ENCODE measurements at regions not wholly inside any gene's neighbourhood (a gene's known extent, or its start where the extent isn't known, plus 50 kb on each side); places are given as distances from the start of the nearest gene placed in this dataset.
A peak's percentile ranks its signal among the peaks of the same experiment; 100 is the strongest.

DNA sequence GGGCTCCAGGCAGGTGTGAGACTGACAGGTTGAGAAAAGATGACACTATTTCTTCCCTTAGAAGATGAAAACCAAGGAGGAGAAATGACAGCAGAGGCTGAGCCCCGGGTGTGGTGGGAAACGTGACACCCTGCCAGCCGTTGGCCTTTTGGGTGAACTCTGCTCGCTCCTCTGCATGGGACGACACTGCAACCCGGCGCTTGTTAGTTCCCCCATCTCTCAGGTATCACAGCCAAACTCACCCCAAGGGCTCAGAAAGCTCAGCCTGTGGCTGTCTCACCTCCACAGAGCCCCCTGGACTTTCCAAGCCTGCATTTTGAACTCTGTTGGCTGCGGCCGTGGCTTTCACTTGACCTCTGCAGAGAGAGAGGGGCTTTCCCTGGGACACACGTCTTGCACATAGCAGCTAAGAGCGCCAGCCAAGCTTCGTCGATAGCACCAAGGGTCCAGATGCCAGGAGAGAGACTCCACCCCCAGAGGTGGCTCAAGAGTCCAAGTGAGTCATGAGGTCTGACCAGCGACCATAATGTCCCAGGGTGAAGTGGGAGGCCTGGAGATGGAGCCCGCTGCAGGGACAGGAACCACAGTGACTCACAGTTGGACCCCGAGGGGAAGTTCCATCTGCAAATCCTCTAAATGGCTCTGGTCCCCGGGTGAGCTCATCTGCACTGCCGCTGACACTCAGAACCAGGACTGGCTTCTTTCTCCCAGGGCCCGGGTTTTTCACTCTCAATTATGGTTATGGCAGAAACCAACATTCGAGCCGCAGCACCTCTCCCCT is 301.9 kb downstream of the SOX9 start:
- Histone ChIP-seq H3K27ac (peak overlapping the region in 3 of 4 donors; percentile 36 to 70 (median 51)), H3K4me1 (peaks cover 0 to 52% (median 6%) of the 10 kb centered on the region in 4 donors), H3K36me3 (peaks cover 0 to 6% (median 0%) of the 10 kb centered on the region in 3 donors), H3K9me3 (peaks cover 0 to 10% (median 0%) of the 10 kb centered on the region in 4 donors), H3K27me3 (no peaks in the 10 kb centered on the region), H3K4me3 (no peak overlapping the region)
- DNase-seq, result peak in 2 of 3 donors; percentile 77 to 88
- no peak for TF ChIP-seq POLR2A (IDR thresholded peaks at IDR 0.05)
- TF ChIP-seq, protein P1, sequence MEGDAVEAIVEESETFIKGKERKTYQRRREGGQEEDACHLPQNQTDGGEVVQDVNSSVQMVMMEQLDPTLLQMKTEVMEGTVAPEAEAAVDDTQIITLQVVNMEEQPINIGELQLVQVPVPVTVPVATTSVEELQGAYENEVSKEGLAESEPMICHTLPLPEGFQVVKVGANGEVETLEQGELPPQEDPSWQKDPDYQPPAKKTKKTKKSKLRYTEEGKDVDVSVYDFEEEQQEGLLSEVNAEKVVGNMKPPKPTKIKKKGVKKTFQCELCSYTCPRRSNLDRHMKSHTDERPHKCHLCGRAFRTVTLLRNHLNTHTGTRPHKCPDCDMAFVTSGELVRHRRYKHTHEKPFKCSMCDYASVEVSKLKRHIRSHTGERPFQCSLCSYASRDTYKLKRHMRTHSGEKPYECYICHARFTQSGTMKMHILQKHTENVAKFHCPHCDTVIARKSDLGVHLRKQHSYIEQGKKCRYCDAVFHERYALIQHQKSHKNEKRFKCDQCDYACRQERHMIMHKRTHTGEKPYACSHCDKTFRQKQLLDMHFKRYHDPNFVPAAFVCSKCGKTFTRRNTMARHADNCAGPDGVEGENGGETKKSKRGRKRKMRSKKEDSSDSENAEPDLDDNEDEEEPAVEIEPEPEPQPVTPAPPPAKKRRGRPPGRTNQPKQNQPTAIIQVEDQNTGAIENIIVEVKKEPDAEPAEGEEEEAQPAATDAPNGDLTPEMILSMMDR (IDR thresholded peaks at IDR 0.05), result no peak

DNA sequence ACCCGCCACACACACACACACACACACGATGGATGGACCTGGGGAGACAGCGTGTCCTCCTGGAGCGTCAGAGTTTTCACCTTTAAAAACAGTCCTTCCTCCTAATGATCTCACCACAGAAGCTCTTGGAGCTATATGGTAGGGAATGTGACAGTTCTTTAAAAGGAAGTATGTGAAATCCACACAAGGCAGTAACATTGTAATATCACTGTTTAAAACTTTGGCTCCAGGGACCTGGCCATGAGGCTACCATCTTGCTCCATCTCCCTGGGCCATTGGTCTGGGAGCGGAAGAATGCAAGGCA is 302.4 kb downstream of the SOX9 start:
- no peak overlapping the region for H3K4me3 ChIP-seq
- peaks cover 0 to 5% (median 0%) of the 10 kb centered on the region in 4 donors for H3K9me3 ChIP-seq
- H3K27me3 ChIP-seq, result no peaks in the 10 kb centered on the region
- H3K4me1 ChIP-seq, result peaks cover 0 to 58% (median 6%) of the 10 kb centered on the region in 4 donors
- H3K36me3 ChIP-seq, result peaks cover 0 to 6% (median 0%) of the 10 kb centered on the region in 3 donors
- no peak for DNase-seq
- TF ChIP-seq, protein P1 (IDR thresholded peaks at IDR 0.05), result no peak
- no peak for TF ChIP-seq POLR2A (IDR thresholded peaks at IDR 0.05)
- H3K27ac ChIP-seq, result peak overlapping the region in 2 of 4 donors; percentile 51 to 70

DNA sequence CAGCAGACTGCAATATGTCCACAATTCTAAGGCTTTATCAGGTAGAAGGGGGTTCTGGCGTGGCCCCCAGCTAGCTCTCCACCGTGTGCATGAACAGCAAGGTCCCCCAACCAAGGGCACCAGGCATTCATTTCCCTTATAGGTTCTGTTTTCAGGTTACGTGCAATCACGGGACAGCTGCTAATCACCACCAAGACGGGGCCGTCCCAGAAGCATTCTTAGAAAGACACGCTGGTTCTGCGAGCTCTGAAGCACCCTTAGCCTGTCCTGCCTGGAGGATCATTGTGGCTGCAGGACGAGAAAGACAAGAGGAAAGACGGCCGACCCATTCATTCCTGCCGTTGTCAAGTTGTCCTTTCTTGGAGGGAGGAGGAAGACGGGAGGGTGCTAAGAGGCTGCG is 302.9 kb downstream of the SOX9 start:
- peaks cover 0 to 2% (median 0%) of the 10 kb centered on the region in 3 donors for H3K36me3 ChIP-seq
- H3K4me1 ChIP-seq, result peaks cover 0 to 59% (median 6%) of the 10 kb centered on the region in 4 donors
- no peak overlapping the region for H3K4me3 ChIP-seq
- peak overlapping the region in 2 of 4 donors; percentile 51 to 70 for H3K27ac ChIP-seq
- TF ChIP-seq POLR2A (IDR thresholded peaks at IDR 0.05), result no peak
- TF ChIP-seq, protein P1 (IDR thresholded peaks at IDR 0.05), result no peak
- H3K9me3 ChIP-seq, result peaks cover 0 to 1% (median 0%) of the 10 kb centered on the region in 4 donors
- no peaks in the 10 kb centered on the region for H3K27me3 ChIP-seq
- DNase-seq, result no peak

DNA sequence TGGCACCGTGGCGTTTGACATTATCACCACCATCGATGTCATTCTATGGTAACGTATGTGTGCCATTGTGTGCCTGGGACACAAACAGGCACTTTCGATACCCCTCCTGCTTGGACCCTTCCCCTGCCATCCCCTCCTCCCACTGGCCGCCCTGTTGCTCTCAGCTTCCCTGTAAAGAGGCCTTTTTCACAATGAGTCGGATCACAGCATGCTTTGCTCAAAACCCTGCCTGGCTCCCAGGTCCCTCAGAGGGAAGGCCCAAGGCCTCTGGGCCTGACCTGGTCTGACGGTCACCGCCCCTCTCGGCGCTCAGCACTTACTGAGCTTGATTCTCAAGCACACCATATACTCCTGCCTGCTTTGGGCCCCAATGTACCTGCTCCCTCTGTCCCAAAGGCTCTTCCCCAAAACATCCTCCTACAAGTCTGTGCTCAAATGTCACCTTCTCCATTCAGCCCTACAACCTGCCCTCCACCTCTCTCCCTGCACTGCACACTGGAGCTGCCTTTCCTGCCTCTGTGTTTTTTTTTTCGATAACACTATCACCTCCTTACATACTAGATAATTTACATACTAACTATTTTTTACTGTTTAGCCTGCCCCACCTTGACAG is 303.8 kb downstream of the SOX9 start:
- H3K4me3 ChIP-seq, result no peak overlapping the region
- no peak for TF ChIP-seq POLR2A (IDR thresholded peaks at IDR 0.05)
- no peak for DNase-seq
- H3K4me1 ChIP-seq, result peaks cover 0 to 64% (median 6%) of the 10 kb centered on the region in 4 donors
- no peaks in the 10 kb centered on the region for H3K36me3 ChIP-seq
- no peaks in the 10 kb centered on the region for H3K27me3 ChIP-seq
- no peaks in the 10 kb centered on the region for H3K9me3 ChIP-seq
- H3K27ac ChIP-seq, result no peak overlapping the region

DNA sequence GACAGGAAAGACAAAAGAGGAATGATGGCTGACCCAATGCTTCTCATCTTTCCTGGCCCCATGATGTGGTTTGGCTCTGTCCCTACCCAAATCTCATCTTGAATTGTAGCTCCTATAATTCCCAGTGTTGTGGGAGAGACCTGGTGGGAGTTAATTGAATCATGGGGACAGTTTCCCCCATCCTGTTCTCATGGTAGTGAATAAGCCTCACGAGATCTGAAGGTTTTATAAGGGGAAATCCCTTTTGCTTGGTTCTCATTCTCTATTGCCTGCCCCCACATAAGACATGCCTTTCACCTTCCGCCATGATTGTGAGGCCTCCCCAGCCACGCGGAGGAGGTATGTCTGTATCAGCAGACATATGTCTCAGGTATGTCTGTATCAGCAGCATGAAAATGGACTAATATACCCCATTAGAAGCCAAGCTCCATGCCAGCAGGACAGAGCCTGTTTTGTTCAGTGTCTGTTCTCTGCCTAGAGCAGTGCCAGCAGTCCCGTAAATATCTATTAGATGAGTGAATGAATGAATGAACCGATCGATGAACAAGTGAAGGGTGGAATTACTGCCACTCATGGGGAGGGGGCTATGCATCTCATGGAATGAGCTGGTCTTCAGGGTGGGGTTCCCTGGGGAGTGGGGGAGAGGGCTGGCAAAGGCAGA is 304.4 kb downstream of the SOX9 start:
- Histone ChIP-seq H3K4me1 (peaks cover 0 to 64% (median 6%) of the 10 kb centered on the region in 4 donors), H3K27me3 (no peaks in the 10 kb centered on the region), H3K36me3 (no peaks in the 10 kb centered on the region), H3K9me3 (no peaks in the 10 kb centered on the region), H3K27ac (peak overlapping the region in 1 of 4 donors; percentile 86), H3K4me3 (no peak overlapping the region)
- DNase-seq, result no peak
- TF ChIP-seq, protein P1 (IDR thresholded peaks at IDR 0.05), result no peak
- TF ChIP-seq POLR2A (IDR thresholded peaks at IDR 0.05), result no peak

DNA sequence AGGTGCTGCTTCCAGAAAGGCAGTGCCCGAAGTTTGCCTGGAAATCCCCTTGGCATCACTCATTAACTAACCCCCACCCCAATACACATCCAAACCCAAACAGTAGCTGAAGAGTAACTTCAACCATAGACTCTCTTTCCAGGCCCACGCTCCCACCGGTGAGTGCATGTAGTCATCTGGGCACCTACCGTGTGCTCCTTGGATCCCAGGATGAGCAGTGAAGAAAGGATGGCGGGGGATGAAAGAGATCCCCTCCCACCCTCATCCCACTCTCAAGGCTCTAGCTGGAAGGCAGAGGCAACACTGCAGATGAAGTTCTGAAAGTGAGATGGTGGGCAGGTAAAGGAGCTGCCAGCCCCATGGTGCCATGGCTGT is 305.0 kb downstream of the SOX9 start:
- Histone ChIP-seq H3K27ac (peak overlapping the region in 1 of 4 donors; percentile 86), H3K36me3 (no peaks in the 10 kb centered on the region), H3K9me3 (no peaks in the 10 kb centered on the region), H3K27me3 (no peaks in the 10 kb centered on the region), H3K4me1 (peaks cover 0 to 64% (median 5%) of the 10 kb centered on the region in 4 donors), H3K4me3 (no peak overlapping the region)
- TF ChIP-seq POLR2A (IDR thresholded peaks at IDR 0.05), result no peak
- TF ChIP-seq, protein P1 (IDR thresholded peaks at IDR 0.05), result no peak
- DNase-seq, result no peak

All from Peyer's patch (tissue), 4 donors.